Activated CD4-positive, alpha-beta T cell treated with anti-CD3 and anti-CD28 coated beads, Interleukin-2, amount 10 ng/mL, durations not matched to agents 7 days and 5 days (primary cell): ENCODE measurements at regions not wholly inside any gene's neighbourhood (a gene's known extent, or its start where the extent isn't known, plus 50 kb on each side); places are given as distances from the start of the nearest gene placed in this dataset.

ENCODE experiments used
- CTCF ChIA-PET: fragments of 350-600 bp; sonication (Branson Sonifier 250); formaldehyde crosslinking; loops from one replicate; lab custom pipeline; 2021; ENCODE audit warnings: antibody characterized with exemption; lab: Charles Lee
- POLR2A ChIA-PET: fragments of 350-600 bp; sonication (Branson Sonifier 250); formaldehyde crosslinking; loops from one replicate; lab custom pipeline; 2021; ENCODE audit warnings: antibody characterized with exemption; lab: Charles Lee
- DNase-seq: peaks from one replicate; pipeline ENCODE4 v3.0.0-alpha.2; 2020
- H3K27ac Mint-ChIP-seq: one replicate; pipeline ENCODE4 v1.8.0; 2021; ENCODE audit warnings: mild to moderate bottlenecking, moderate library complexity, mixed read lengths
- H3K27me3 Mint-ChIP-seq: one replicate; pipeline ENCODE4 v1.8.0; 2021; ENCODE audit warnings: mixed read lengths
- H3K36me3 Mint-ChIP-seq: one replicate; pipeline ENCODE4 v1.8.0; 2021; ENCODE audit warnings: low read depth, mixed read lengths
- H3K4me1 Mint-ChIP-seq: one replicate; pipeline ENCODE4 v1.8.0; 2021; ENCODE audit warnings: mixed read lengths
- H3K4me3 Mint-ChIP-seq: one replicate; pipeline ENCODE4 v1.8.0; 2021; ENCODE audit warnings: mild to moderate bottlenecking, moderate library complexity, mixed read lengths
- H3K9me3 Mint-ChIP-seq: one replicate; pipeline ENCODE4 v1.8.0; 2021; ENCODE audit warnings: mixed read lengths

- CTCF ChIA-PET: no interaction called here
- POLR2A ChIA-PET: interaction anchor here (0.7 kb wide), 1 partner anchor 463 kb away, joined by 3 read pairs; no protein-coding TSS in a partner anchor
- Mint-ChIP-seq H3K4me1 (no peaks in the 10 kb centered on the region), H3K27ac (no peak overlapping the region), H3K4me3 (no peak overlapping the region), H3K36me3 (no peaks in the 10 kb centered on the region), H3K9me3 (no peaks in the 10 kb centered on the region), H3K27me3 (no peaks in the 10 kb centered on the region)
- DNase-seq: peak; percentile 11
These were observed 91.6 kb downstream of the TMX3 start for GRCh38 chr18:68623342-68623741.

DNA sequence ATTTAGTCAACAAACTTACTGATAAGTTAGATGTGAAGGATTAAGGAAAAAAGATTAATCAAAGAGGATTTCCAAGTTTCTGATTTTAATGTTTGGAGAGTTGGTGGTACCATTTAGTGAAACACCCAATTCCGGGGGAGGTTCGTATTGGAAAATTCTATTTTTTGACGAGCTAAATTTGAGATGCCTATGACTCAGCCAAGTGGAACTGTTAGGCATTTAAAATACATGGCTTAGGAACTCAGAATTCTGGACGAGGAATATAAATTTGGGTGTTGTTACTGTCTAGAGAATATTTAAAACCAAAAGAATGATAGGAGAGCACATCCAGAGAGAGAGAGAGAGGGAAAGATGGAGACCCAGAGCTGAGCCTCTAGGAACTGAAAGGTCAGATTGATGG lies 103.6 kb downstream of the TMX3 start:
- Mint-ChIP-seq H3K4me3 (no peak overlapping the region), H3K9me3 (no peaks in the 10 kb centered on the region), H3K27ac (no peak overlapping the region), H3K36me3 (no peaks in the 10 kb centered on the region), H3K27me3 (peaks cover 4% of the 10 kb centered on the region), H3K4me1 (no peaks in the 10 kb centered on the region)
- POLR2A ChIA-PET: no interaction called here
- DNase-seq: no peak
- CTCF ChIA-PET: no interaction called here

GRCh38 chr18:68608851-68609490 lies 105.9 kb downstream of the TMX3 start:
- H3K36me3 Mint-ChIP-seq: no peaks in the 10 kb centered on the region
- no peaks in the 10 kb centered on the region for H3K9me3 Mint-ChIP-seq
- ChIA-PET CTCF (no interaction called here), POLR2A (no interaction called here)
- no peak overlapping the region for H3K4me3 Mint-ChIP-seq
- H3K27me3 Mint-ChIP-seq: peaks cover under 1% of the 10 kb centered on the region
- H3K4me1 Mint-ChIP-seq: no peaks in the 10 kb centered on the region
- no peak overlapping the region for H3K27ac Mint-ChIP-seq
- DNase-seq: no peak

- Mint-ChIP-seq H3K9me3 (no peaks in the 10 kb centered on the region), H3K27me3 (no peaks in the 10 kb centered on the region), H3K4me3 (no peak overlapping the region), H3K27ac (no peak overlapping the region), H3K36me3 (no peaks in the 10 kb centered on the region), H3K4me1 (no peaks in the 10 kb centered on the region)
- CTCF ChIA-PET: no interaction called here
- no peak for DNase-seq
- POLR2A ChIA-PET: no interaction called here
These were observed 107.1 kb downstream of the TMX3 start for GRCh38 chr18:68607852-68608251.

GRCh38 chr18:68604256-68604655 lies 110.7 kb downstream of the TMX3 start:
- no peaks in the 10 kb centered on the region for H3K9me3 Mint-ChIP-seq
- DNase-seq: no peak
- POLR2A ChIA-PET: no interaction called here
- H3K27me3 Mint-ChIP-seq: peaks cover 4% of the 10 kb centered on the region
- no peaks in the 10 kb centered on the region for H3K4me1 Mint-ChIP-seq
- CTCF ChIA-PET: interaction anchor here (0.6 kb wide), 1 partner anchor 1590 kb away, joined by 3 read pairs; no protein-coding TSS in a partner anchor
- H3K36me3 Mint-ChIP-seq: no peaks in the 10 kb centered on the region
- no peak overlapping the region for H3K4me3 Mint-ChIP-seq
- no peak overlapping the region for H3K27ac Mint-ChIP-seq

- no peaks in the 10 kb centered on the region for H3K27me3 Mint-ChIP-seq
- no peak for DNase-seq
- no peaks in the 10 kb centered on the region for H3K4me1 Mint-ChIP-seq
- H3K9me3 Mint-ChIP-seq: no peaks in the 10 kb centered on the region
- no peak overlapping the region for H3K4me3 Mint-ChIP-seq
- H3K36me3 Mint-ChIP-seq: no peaks in the 10 kb centered on the region
- ChIA-PET POLR2A (no interaction called here), CTCF (no interaction called here)
- H3K27ac Mint-ChIP-seq: no peak overlapping the region
These were observed 118.9 kb downstream of the TMX3 start for GRCh38 chr18:68596016-68596415.

DNA sequence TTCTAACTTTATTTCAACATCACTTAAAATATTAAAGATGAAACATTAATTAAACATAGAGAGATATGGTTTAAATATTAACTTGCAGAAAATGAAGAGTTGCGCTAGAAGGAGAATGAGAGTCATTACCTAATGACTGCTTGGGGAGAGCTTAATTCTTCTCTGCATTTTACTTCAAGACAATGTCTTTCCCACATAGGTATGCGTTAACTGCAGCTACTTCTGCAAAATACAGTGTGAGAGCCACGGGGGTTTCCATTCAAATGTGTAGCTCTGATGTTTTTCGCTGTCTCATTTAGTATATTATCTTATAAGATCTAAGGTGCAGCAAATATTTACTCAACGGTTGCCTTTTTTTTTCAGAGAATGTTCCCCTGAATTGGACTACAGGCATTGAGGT lies 126.7 kb downstream of the TMX3 start:
- ChIA-PET POLR2A (no interaction called here), CTCF (no interaction called here)
- Mint-ChIP-seq H3K9me3 (no peaks in the 10 kb centered on the region), H3K4me1 (no peaks in the 10 kb centered on the region), H3K27me3 (no peaks in the 10 kb centered on the region), H3K4me3 (no peak overlapping the region), H3K27ac (no peak overlapping the region), H3K36me3 (no peaks in the 10 kb centered on the region)
- DNase-seq: no peak

GRCh38 chr18:68583685-68584084 lies 131.2 kb downstream of the TMX3 start:
- Mint-ChIP-seq H3K4me3 (no peak overlapping the region), H3K27me3 (no peaks in the 10 kb centered on the region), H3K36me3 (no peaks in the 10 kb centered on the region), H3K9me3 (no peaks in the 10 kb centered on the region), H3K27ac (no peak overlapping the region), H3K4me1 (no peaks in the 10 kb centered on the region)
- ChIA-PET CTCF (no interaction called here), POLR2A (no interaction called here)
- no peak for DNase-seq

- CTCF ChIA-PET: no interaction called here
- Mint-ChIP-seq H3K36me3 (no peaks in the 10 kb centered on the region), H3K27ac (no peak overlapping the region), H3K27me3 (no peaks in the 10 kb centered on the region), H3K9me3 (no peaks in the 10 kb centered on the region), H3K4me3 (no peak overlapping the region), H3K4me1 (no peaks in the 10 kb centered on the region)
- POLR2A ChIA-PET: no interaction called here
- no peak for DNase-seq
These were observed 140.6 kb downstream of the TMX3 start for GRCh38 chr18:68574311-68574710.

- H3K9me3 Mint-ChIP-seq: no peaks in the 10 kb centered on the region
- CTCF ChIA-PET: no interaction called here
- no peak for DNase-seq
These were observed 145.0 kb downstream of the TMX3 start for GRCh38 chr18:68569936-68570335.

DNA sequence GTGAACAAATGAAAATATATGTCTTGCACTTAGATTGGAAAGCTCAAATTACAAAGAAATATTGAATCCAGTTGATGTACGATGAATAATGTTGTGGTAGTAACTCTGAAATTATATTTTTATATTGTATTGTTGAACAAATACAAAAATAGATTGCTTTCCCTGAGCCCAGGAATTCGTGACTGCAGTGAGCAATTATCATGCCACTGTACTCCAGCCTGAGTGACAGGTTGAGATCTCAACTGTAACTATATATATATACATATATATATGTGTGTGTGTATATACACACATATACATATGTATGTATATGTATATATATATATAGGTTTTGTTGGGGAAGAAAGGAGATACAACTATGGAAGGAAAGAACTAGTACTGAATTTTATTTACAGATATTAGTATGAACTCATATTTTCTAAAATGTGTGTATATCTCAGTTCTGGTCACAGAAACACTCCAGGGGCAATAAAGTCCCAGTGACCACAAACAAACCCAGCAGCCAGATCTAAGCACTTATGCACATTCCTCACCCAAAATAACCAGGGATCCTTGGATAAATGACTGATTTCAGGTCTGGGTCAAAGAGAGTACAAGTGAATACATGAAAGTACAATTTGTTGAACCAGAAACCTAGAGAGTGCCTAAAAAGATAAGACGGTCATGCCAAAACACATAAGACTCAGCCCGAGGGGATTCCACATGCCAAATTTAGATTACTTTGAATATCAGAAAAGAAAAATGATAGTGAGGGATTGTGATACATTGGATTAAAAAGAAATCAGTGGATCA lies 146.3 kb downstream of the TMX3 start:
- no peak overlapping the region for H3K27ac Mint-ChIP-seq
- CTCF ChIA-PET: no interaction called here
- H3K9me3 Mint-ChIP-seq: no peaks in the 10 kb centered on the region
- POLR2A ChIA-PET: no interaction called here
- no peaks in the 10 kb centered on the region for H3K27me3 Mint-ChIP-seq
- no peak for DNase-seq
- H3K4me1 Mint-ChIP-seq: no peaks in the 10 kb centered on the region
- H3K36me3 Mint-ChIP-seq: no peaks in the 10 kb centered on the region
- no peak overlapping the region for H3K4me3 Mint-ChIP-seq

More at GRCh38 chr18:68569936-68570335, 145.0 kb downstream of the TMX3 start:
- H3K27me3 Mint-ChIP-seq: no peaks in the 10 kb centered on the region
- no peak overlapping the region for H3K4me3 Mint-ChIP-seq
- no peak overlapping the region for H3K27ac Mint-ChIP-seq
- H3K4me1 Mint-ChIP-seq: no peaks in the 10 kb centered on the region
- POLR2A ChIA-PET: no interaction called here
- H3K36me3 Mint-ChIP-seq: no peaks in the 10 kb centered on the region

DNA sequence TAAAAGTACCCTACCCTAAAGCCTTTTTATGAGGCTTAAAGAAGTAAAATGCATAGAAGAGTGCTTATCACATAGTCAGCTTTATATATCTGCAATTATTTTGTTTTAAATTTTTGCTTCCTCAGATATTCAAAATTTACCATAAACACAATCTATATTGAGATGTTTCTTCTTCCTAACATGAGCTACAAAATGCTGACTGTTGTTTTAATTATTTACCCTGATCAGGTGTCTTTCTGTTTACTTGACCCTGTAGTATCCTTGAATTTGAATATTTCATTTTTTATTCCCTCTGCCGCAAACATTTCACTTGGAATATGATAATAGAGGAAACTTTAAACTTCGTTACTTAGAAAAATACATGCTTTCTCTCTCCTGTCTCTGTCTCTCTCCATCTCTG lies 147.9 kb downstream of the TMX3 start:
- Mint-ChIP-seq H3K4me1 (no peaks in the 10 kb centered on the region), H3K4me3 (no peak overlapping the region), H3K27ac (no peak overlapping the region), H3K27me3 (no peaks in the 10 kb centered on the region), H3K9me3 (no peaks in the 10 kb centered on the region), H3K36me3 (no peaks in the 10 kb centered on the region)
- DNase-seq: no peak
- CTCF ChIA-PET: no interaction called here
- POLR2A ChIA-PET: no interaction called here

DNA sequence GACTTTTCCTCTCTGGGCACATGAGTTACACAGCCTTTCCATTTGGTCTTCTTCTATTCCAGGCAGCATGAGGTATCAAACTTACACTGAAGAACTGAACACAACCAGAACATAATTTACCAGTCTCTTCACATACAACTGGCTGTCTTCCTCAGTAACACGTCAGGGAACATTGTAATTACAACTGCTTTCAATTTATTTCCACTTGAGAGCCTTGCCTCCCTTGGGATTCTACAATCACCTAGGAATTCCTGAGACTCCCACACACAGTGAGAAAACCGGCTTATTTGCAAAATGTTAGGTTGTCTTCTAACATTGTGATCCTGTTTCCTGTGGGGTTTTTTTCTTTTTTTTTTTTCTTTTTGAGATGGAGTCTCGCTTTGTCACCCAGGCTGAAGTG lies 149.9 kb downstream of the TMX3 start:
- ChIA-PET POLR2A (no interaction called here), CTCF (no interaction called here)
- Mint-ChIP-seq H3K27ac (no peak overlapping the region), H3K4me3 (no peak overlapping the region), H3K9me3 (no peaks in the 10 kb centered on the region), H3K36me3 (no peaks in the 10 kb centered on the region), H3K27me3 (no peaks in the 10 kb centered on the region), H3K4me1 (no peaks in the 10 kb centered on the region)
- DNase-seq: no peak
